ENCODE measurements at regions not wholly inside any gene's neighbourhood (a gene's known extent, or its start where the extent isn't known, plus 50 kb on each side); places are given as distances from the start of the nearest gene placed in this dataset.
"Not testable (repeated sequence)": the region's sequence is repeated elsewhere in the genome, so short reads cannot be mapped to it uniquely, and the experiment has no call there.

DNA sequence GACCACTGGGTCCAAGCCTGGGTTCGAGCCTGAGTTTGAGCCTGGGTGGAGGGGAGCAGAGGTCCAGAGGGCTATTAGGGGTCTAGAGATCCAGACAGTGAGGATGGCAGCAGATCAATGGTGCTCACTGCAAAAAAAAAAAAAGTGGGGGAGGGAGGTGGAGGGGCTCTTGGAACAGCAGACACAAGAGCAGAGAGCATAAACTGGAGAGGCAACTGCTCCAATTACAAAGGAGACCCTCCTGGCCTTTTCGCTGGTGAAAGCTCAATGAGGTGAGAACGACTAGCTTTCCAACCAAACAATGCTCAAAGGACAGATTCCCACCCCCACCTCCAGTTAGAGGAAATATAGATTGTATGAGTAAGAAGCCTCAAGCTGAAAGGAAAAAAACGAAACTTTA lies 124.2 kb upstream of the TSPAN8 start:
- H3K36me3 ChIP-seq (ENCODE audit: control insufficient read depth in 2 of 2, insufficient read depth in 2 of 2, low read length in 1 of 2), result no peaks in the 10 kb centered on the region
- DNase-seq (ENCODE audit: low read depth in 6 of 9, low spot score in 9 of 9), result no peak
- 86% methylated on average over 4 of the region's 4 CpGs for WGBS
- H3K27me3 ChIP-seq (ENCODE audit: control insufficient read depth in 2 of 2, insufficient read depth in 1 of 2, low read length in 1 of 2), result no peaks in the 10 kb centered on the region
- H3K4me1 ChIP-seq (ENCODE audit: control insufficient read depth in 2 of 2, insufficient read depth in 2 of 2, low read length in 2 of 2), result no peaks in the 10 kb centered on the region
- no peak overlapping the region for H3K27ac ChIP-seq (ENCODE audit: low read depth in 1 of 2, low read length in 1 of 2)
- no peaks in the 10 kb centered on the region for H3K9me3 ChIP-seq (ENCODE audit: control insufficient read depth in 2 of 2, insufficient read depth in 1 of 2, low read length in 1 of 2)
- H3K4me3 ChIP-seq (ENCODE audit: low read length in 2 of 2), result no peak overlapping the region

DNA sequence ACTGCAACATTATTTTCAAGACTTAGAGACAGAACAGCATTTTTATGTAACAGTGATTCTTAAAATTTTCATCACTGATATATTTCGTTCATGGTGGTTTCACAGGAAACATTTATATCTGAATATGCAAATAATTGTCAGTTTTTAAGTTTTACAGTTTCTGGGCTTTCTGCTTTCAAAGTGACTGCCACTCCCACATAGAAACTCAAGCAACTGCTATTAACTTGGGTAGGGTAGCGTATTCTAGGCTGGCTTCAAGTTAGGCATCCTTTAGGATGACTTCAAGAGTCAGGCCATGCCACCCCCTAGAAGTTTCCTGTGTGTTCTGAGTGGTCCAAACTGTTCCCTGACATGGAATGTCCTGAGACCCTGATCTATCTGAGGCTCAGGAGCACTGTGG lies 123.6 kb upstream of the TSPAN8 start:
- no peaks in the 10 kb centered on the region for H3K4me1 ChIP-seq (ENCODE audit: control insufficient read depth in 2 of 2, insufficient read depth in 2 of 2, low read length in 2 of 2)
- H3K4me3 ChIP-seq (ENCODE audit: low read length in 2 of 2), result no peak overlapping the region
- no peak for DNase-seq (ENCODE audit: low read depth in 6 of 9, low spot score in 9 of 9)
- WGBS, result 86% methylated on average over 2 of the region's 2 CpGs
- no peaks in the 10 kb centered on the region for H3K9me3 ChIP-seq (ENCODE audit: control insufficient read depth in 2 of 2, insufficient read depth in 1 of 2, low read length in 1 of 2)
- H3K27ac ChIP-seq (ENCODE audit: low read depth in 1 of 2, low read length in 1 of 2), result no peak overlapping the region
- no peaks in the 10 kb centered on the region for H3K36me3 ChIP-seq (ENCODE audit: control insufficient read depth in 2 of 2, insufficient read depth in 2 of 2, low read length in 1 of 2)
- H3K27me3 ChIP-seq (ENCODE audit: control insufficient read depth in 2 of 2, insufficient read depth in 1 of 2, low read length in 1 of 2), result no peaks in the 10 kb centered on the region

DNA sequence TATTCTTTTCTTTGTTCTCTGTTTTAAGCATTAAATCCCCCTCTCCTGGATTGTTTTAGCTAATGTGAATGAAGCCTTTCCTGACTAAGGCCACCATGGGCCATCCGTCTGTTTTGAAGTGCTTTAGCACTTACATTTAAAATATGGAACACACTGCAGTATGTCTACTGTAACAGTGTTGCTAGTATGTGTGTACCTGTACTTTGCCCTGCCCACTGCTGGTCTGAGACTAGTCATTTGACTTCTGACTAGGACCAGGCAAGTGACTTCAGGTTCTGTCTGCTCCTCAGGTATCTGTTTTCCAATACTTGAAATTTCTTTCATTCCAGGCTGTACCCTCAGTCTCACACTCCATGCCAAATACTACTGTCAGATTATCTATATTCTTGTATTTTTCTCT lies 120.1 kb upstream of the TSPAN8 start:
- DNase-seq (ENCODE audit: low read depth in 6 of 9, low spot score in 9 of 9), result no peak
- Histone ChIP-seq H3K4me1 (ENCODE audit: control insufficient read depth in 2 of 2, insufficient read depth in 2 of 2, low read length in 2 of 2) (no peaks in the 10 kb centered on the region), H3K27ac (ENCODE audit: low read depth in 1 of 2, low read length in 1 of 2) (no peak overlapping the region), H3K9me3 (ENCODE audit: control insufficient read depth in 2 of 2, insufficient read depth in 1 of 2, low read length in 1 of 2) (no peaks in the 10 kb centered on the region), H3K4me3 (ENCODE audit: low read length in 2 of 2) (no peak overlapping the region), H3K36me3 (ENCODE audit: control insufficient read depth in 2 of 2, insufficient read depth in 2 of 2, low read length in 1 of 2) (no peaks in the 10 kb centered on the region), H3K27me3 (ENCODE audit: control insufficient read depth in 2 of 2, insufficient read depth in 1 of 2, low read length in 1 of 2) (no peaks in the 10 kb centered on the region)
- whole genome bisulfite sequencing, result 94% methylated on average over 1 of the region's 1 CpG

DNA sequence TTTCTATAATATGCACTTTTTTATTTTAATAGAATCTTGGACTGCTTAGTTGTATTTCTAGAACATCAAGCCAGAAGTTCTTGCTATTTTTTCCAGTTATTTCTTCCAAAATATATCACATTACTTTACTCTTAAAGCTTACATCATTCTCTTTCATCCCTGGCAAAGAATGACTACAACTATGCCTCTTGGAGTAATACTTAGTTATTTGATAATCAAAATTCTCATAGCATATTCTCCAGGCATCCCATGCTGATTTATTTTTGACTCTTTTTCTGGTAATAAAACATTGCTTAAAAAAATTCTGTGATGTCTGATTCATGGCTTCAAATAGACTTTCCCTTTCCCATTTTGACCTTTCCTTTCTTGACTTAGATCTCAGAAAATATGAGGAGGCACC lies 118.7 kb upstream of the TSPAN8 start:
- H3K4me1 ChIP-seq (ENCODE audit: control insufficient read depth in 2 of 2, insufficient read depth in 2 of 2, low read length in 2 of 2), result no peaks in the 10 kb centered on the region

DNA sequence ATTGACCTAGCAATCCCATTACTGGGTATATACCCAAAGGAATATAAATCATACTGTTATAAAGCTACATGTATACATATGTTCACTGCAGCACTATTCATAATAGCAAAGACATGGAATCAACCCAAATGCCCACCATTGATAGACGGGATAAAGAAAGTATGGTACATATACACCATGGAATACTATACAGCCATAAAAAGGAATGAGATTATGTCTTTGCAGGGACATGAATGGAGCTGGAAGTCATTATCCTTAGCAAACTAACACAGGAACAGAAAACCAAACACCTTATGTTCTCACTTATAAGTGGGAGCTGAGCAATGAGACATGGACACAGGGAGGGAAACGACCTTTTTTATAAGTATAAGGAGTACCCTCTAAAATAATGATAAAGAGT lies 113.0 kb upstream of the TSPAN8 start:
- H3K36me3 ChIP-seq (ENCODE audit: control insufficient read depth in 2 of 2, insufficient read depth in 2 of 2, low read length in 1 of 2); H3K4me1 ChIP-seq (ENCODE audit: control insufficient read depth in 2 of 2, insufficient read depth in 2 of 2, low read length in 2 of 2); H3K4me3 ChIP-seq (ENCODE audit: low read length in 2 of 2); H3K27ac ChIP-seq (ENCODE audit: low read depth in 1 of 2, low read length in 1 of 2); H3K9me3 ChIP-seq (ENCODE audit: control insufficient read depth in 2 of 2, insufficient read depth in 1 of 2, low read length in 1 of 2); H3K27me3 ChIP-seq (ENCODE audit: control insufficient read depth in 2 of 2, insufficient read depth in 1 of 2, low read length in 1 of 2); DNase-seq (ENCODE audit: low read depth in 6 of 9, low spot score in 9 of 9): not testable (repeated sequence)
- WGBS, result 89% methylated on average over 2 of the region's 2 CpGs

More for the DNA sequence above, 118.7 kb upstream of the TSPAN8 start:
- H3K27ac ChIP-seq (ENCODE audit: low read depth in 1 of 2, low read length in 1 of 2), result no peak overlapping the region
- DNase-seq (ENCODE audit: low read depth in 6 of 9, low spot score in 9 of 9), result no peak
- no peaks in the 10 kb centered on the region for H3K9me3 ChIP-seq (ENCODE audit: control insufficient read depth in 2 of 2, insufficient read depth in 1 of 2, low read length in 1 of 2)
- H3K36me3 ChIP-seq (ENCODE audit: control insufficient read depth in 2 of 2, insufficient read depth in 2 of 2, low read length in 1 of 2), result no peaks in the 10 kb centered on the region
- H3K4me3 ChIP-seq (ENCODE audit: low read length in 2 of 2), result no peak overlapping the region
- H3K27me3 ChIP-seq (ENCODE audit: control insufficient read depth in 2 of 2, insufficient read depth in 1 of 2, low read length in 1 of 2), result no peaks in the 10 kb centered on the region

DNA sequence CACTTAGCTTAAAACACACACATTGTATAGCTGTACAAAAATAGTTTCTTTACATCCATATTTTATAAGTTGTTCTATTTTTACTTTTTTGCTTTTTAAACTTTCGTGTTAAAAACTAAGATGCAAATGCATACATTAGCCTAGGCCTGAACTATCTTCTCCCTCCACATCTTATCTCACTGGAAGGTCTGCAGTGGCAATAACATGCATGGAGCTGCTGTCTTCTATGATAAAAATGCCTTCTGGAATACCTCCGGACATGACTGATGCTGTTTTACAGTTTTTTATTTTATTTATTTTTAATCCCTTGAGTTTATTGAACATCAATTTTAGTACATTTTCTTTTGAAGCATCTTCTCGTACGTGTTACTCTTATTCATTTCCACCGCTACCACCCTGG lies 112.3 kb upstream of the TSPAN8 start:
- DNase-seq (ENCODE audit: low read depth in 6 of 9, low spot score in 9 of 9), result no peak
- H3K4me1 ChIP-seq (ENCODE audit: control insufficient read depth in 2 of 2, insufficient read depth in 2 of 2, low read length in 2 of 2), result no peaks in the 10 kb centered on the region
- H3K27ac ChIP-seq (ENCODE audit: low read depth in 1 of 2, low read length in 1 of 2), result no peak overlapping the region
- H3K36me3 ChIP-seq (ENCODE audit: control insufficient read depth in 2 of 2, insufficient read depth in 2 of 2, low read length in 1 of 2), result no peaks in the 10 kb centered on the region
- H3K4me3 ChIP-seq (ENCODE audit: low read length in 2 of 2), result no peak overlapping the region
- H3K27me3 ChIP-seq (ENCODE audit: control insufficient read depth in 2 of 2, insufficient read depth in 1 of 2, low read length in 1 of 2), result no peaks in the 10 kb centered on the region
- 96% methylated on average over 5 of the region's 5 CpGs for WGBS
- H3K9me3 ChIP-seq (ENCODE audit: control insufficient read depth in 2 of 2, insufficient read depth in 1 of 2, low read length in 1 of 2), result no peaks in the 10 kb centered on the region

DNA sequence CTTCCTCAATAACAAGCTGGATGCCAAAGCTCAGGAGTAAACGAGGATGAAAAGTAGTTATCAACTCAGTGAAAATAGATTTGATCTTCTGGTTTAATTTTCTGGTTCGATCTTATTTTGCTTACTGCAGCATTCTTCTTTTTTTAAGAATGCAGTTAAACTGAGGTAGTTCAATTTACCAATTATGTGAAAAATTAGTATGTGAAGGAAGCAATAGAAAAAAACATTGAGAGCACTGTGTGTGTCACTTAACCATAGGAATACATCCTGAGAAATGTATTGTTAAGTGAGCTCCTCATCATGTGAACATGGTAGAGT lies 111.4 kb upstream of the TSPAN8 start:
- Histone ChIP-seq H3K27ac (ENCODE audit: low read depth in 1 of 2, low read length in 1 of 2) (no peak overlapping the region), H3K9me3 (ENCODE audit: control insufficient read depth in 2 of 2, insufficient read depth in 1 of 2, low read length in 1 of 2) (no peaks in the 10 kb centered on the region), H3K4me3 (ENCODE audit: low read length in 2 of 2) (no peak overlapping the region), H3K36me3 (ENCODE audit: control insufficient read depth in 2 of 2, insufficient read depth in 2 of 2, low read length in 1 of 2) (no peaks in the 10 kb centered on the region), H3K4me1 (ENCODE audit: control insufficient read depth in 2 of 2, insufficient read depth in 2 of 2, low read length in 2 of 2) (no peaks in the 10 kb centered on the region), H3K27me3 (ENCODE audit: control insufficient read depth in 2 of 2, insufficient read depth in 1 of 2, low read length in 1 of 2) (no peaks in the 10 kb centered on the region)
- WGBS, result 67% methylated on average over 2 of the region's 2 CpGs
- no peak for DNase-seq (ENCODE audit: low read depth in 6 of 9, low spot score in 9 of 9)

DNA sequence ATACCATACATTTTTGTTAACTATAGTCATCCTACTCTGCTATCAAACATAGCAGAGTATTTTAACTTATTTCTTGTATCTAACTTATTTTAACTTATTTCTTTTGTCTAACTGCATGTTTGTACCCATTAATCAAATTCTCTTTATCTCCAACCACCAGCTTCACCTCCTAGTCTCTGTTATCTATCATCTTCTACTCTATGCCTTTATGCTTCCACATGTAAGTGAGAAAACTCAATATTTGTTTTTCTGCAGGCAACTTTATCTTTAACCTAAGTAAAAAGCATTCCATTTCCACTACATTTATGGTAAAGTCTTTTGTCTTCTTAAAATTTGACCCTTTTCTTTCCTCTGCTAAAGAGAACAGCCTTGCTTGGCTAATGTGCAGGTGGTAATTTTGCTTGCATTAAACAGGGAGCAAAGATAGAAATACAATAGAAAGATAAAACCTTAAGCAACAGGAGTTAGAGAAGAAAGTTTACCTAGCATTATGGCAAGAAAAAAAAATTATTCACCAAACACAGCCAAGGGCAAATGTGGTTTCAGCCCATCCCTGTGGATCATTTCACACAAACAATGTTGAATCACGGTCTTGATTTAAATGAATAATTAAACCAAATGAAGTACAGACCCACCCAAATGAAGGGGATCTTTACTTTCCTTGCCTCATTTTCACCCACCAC lies 110.9 kb upstream of the TSPAN8 start:
- DNase-seq (ENCODE audit: low read depth in 6 of 9, low spot score in 9 of 9), result no peak
- WGBS, result 94% methylated on average over 1 of the region's 1 CpG
- no peak overlapping the region for H3K27ac ChIP-seq (ENCODE audit: low read depth in 1 of 2, low read length in 1 of 2)
- H3K36me3 ChIP-seq (ENCODE audit: control insufficient read depth in 2 of 2, insufficient read depth in 2 of 2, low read length in 1 of 2), result no peaks in the 10 kb centered on the region
- H3K4me1 ChIP-seq (ENCODE audit: control insufficient read depth in 2 of 2, insufficient read depth in 2 of 2, low read length in 2 of 2), result no peaks in the 10 kb centered on the region
- H3K27me3 ChIP-seq (ENCODE audit: control insufficient read depth in 2 of 2, insufficient read depth in 1 of 2, low read length in 1 of 2), result no peaks in the 10 kb centered on the region
- no peaks in the 10 kb centered on the region for H3K9me3 ChIP-seq (ENCODE audit: control insufficient read depth in 2 of 2, insufficient read depth in 1 of 2, low read length in 1 of 2)
- no peak overlapping the region for H3K4me3 ChIP-seq (ENCODE audit: low read length in 2 of 2)

DNA sequence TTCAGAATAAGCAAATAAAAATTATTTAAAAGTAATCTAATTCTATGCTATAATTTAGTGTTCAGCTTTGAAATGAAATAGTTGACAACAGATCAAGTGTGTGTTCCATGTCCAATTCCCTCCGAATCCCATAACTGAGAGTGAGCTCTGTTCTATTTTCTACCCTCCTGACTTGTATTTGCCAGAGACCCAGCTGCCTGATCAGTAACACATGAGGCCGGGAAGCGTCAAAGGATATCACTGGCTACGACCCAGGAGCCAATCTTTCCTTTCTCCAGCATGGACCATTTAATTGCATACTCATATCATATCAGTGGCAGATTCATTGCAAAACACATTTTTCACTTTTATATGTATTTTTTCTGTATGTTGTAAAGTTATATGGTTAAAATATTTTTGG lies 108.8 kb upstream of the TSPAN8 start:
- no peaks in the 10 kb centered on the region for H3K9me3 ChIP-seq (ENCODE audit: control insufficient read depth in 2 of 2, insufficient read depth in 1 of 2, low read length in 1 of 2)
- no peaks in the 10 kb centered on the region for H3K4me1 ChIP-seq (ENCODE audit: control insufficient read depth in 2 of 2, insufficient read depth in 2 of 2, low read length in 2 of 2)
- no peak overlapping the region for H3K27ac ChIP-seq (ENCODE audit: low read depth in 1 of 2, low read length in 1 of 2)
- DNase-seq (ENCODE audit: low read depth in 6 of 9, low spot score in 9 of 9), result no peak
- H3K27me3 ChIP-seq (ENCODE audit: control insufficient read depth in 2 of 2, insufficient read depth in 1 of 2, low read length in 1 of 2), result no peaks in the 10 kb centered on the region
- no peaks in the 10 kb centered on the region for H3K36me3 ChIP-seq (ENCODE audit: control insufficient read depth in 2 of 2, insufficient read depth in 2 of 2, low read length in 1 of 2)
- H3K4me3 ChIP-seq (ENCODE audit: low read length in 2 of 2), result no peak overlapping the region
- WGBS, result 94% methylated on average over 4 of the region's 4 CpGs

DNA sequence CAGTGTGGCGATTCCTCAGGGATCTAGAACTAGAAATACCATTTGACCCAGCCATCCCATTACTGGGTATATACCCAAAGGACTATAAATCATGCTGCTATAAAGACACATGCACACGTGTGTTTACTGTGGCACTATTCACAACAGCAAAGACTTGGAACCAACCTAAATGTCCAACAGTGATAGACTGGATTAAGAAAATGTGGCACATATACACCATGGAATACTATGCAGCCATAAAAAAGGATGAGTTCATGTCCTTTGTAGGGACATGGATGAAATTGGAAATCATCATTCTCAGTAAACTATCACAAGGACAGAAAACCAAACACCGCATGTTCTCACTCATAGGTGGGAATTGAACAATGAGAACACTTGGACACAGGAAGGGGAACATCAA lies 107.9 kb upstream of the TSPAN8 start:
- H3K4me3 ChIP-seq (ENCODE audit: low read length in 2 of 2); H3K9me3 ChIP-seq (ENCODE audit: control insufficient read depth in 2 of 2, insufficient read depth in 1 of 2, low read length in 1 of 2); H3K27me3 ChIP-seq (ENCODE audit: control insufficient read depth in 2 of 2, insufficient read depth in 1 of 2, low read length in 1 of 2); H3K4me1 ChIP-seq (ENCODE audit: control insufficient read depth in 2 of 2, insufficient read depth in 2 of 2, low read length in 2 of 2); H3K27ac ChIP-seq (ENCODE audit: low read depth in 1 of 2, low read length in 1 of 2); H3K36me3 ChIP-seq (ENCODE audit: control insufficient read depth in 2 of 2, insufficient read depth in 2 of 2, low read length in 1 of 2); DNase-seq (ENCODE audit: low read depth in 6 of 9, low spot score in 9 of 9): not testable (repeated sequence)
- WGBS, result 95% methylated on average over 1 of the region's 3 CpGs
